ENCODE measurements at regions not wholly inside any gene's neighbourhood (a gene's known extent, or its start where the extent isn't known, plus 50 kb on each side); places are given as distances from the start of the nearest gene placed in this dataset.

- no peak for TF ChIP-seq EZH2 (IDR thresholded peaks at IDR 0.05; ENCODE audit: insufficient read depth, poor library complexity, severe bottlenecking)
- no peak for TF ChIP-seq EZH2phosphoT487 (IDR thresholded peaks at IDR 0.05; ENCODE audit: insufficient read depth, low read depth)
Observed at GRCh38 chrX:25599061-25599460, 539.1 kb upstream of the MAGEB18 start.
